H9 (cell line): ENCODE measurements at regions not wholly inside any gene's neighbourhood (a gene's known extent, or its start where the extent isn't known, plus 50 kb on each side); places are given as distances from the start of the nearest gene placed in this dataset.

Source experiments
- DNase-seq: peaks from one replicate; pipeline ENCODE4 v3.0.0-alpha.2; 2017
- H2AFZ ChIP-seq: one replicate; pipeline ENCODE4 v1.6.1; 2013; ENCODE audit warnings: mild to moderate bottlenecking, low read length, control low read depth, moderate library complexity
- H2AK5ac ChIP-seq: 2 replicates; pipeline ENCODE4 v1.6.1; 2013; ENCODE audit warnings: low read length, control low read depth, mixed read lengths; ENCODE audit not compliant: insufficient read length
- H2BK120ac ChIP-seq: one replicate; pipeline ENCODE4 v1.6.1; 2013; ENCODE audit warnings: low read depth, mild to moderate bottlenecking, low read length, control low read depth, inconsistent platforms; ENCODE audit not compliant: poor library complexity, severe bottlenecking
- H2BK12ac ChIP-seq: 2 replicates; pipeline ENCODE4 v1.6.1; 2013; ENCODE audit warnings: low read length, control low read depth, mixed read lengths, low read depth; ENCODE audit not compliant: insufficient read length
- H2BK15ac ChIP-seq: 2 replicates; pipeline ENCODE4 v1.6.1; 2013; ENCODE audit warnings: low read depth, low read length, control low read depth
- H2BK20ac ChIP-seq: one replicate; pipeline ENCODE4 v1.6.1; 2013; ENCODE audit warnings: low read depth, mild to moderate bottlenecking, low read length, control low read depth, inconsistent platforms; ENCODE audit not compliant: poor library complexity, severe bottlenecking
- H2BK5ac ChIP-seq: 2 replicates; pipeline ENCODE4 v1.6.1; 2013; ENCODE audit warnings: low read length, control low read depth, mixed read lengths; ENCODE audit not compliant: insufficient read length
- H3K14ac ChIP-seq: 2 replicates; pipeline ENCODE4 v1.6.1; 2013; ENCODE audit warnings: low read length, control low read depth; ENCODE audit not compliant: insufficient read depth
- H3K18ac ChIP-seq: 2 replicates; pipeline ENCODE4 v1.6.1; 2013; ENCODE audit warnings: low read depth, mild to moderate bottlenecking, mixed read lengths, low read length, control low read depth; ENCODE audit not compliant: insufficient read length
- H3K23ac ChIP-seq: 2 replicates; pipeline ENCODE4 v1.6.1; 2013; ENCODE audit warnings: low read length, control low read depth, mixed read lengths, low read depth; ENCODE audit not compliant: insufficient read length
- H3K23me2 ChIP-seq: 2 replicates; pipeline ENCODE4 v1.6.1; 2013; ENCODE audit warnings: low read depth, mild to moderate bottlenecking, mixed read lengths, low read length, control low read depth; ENCODE audit not compliant: insufficient read length, poor library complexity, severe bottlenecking
- H3K27ac ChIP-seq: 2 replicates; pipeline ENCODE4 v1.5.1; 2013; ENCODE audit warnings: low read length, control low read depth, mixed read lengths, low read depth; ENCODE audit not compliant: insufficient read length
- H3K27me3 ChIP-seq: 2 replicates; pipeline ENCODE4 v1.6.1; 2013; ENCODE audit warnings: low read length, control low read depth, inconsistent platforms; ENCODE audit not compliant: insufficient read depth
- H3K4ac ChIP-seq: 2 replicates; pipeline ENCODE4 v1.6.1; 2013; ENCODE audit warnings: low read depth, mild to moderate bottlenecking, control low read depth, inconsistent platforms, low read length, moderate library complexity
- H3K4me1 ChIP-seq: 2 replicates; pipeline ENCODE4 v1.6.1; 2013; ENCODE audit warnings: low read length, control low read depth, inconsistent platforms; ENCODE audit not compliant: insufficient read depth
- H3K4me2 ChIP-seq: 2 replicates; pipeline ENCODE4 v1.6.1; 2013; ENCODE audit warnings: low read length, control low read depth, mixed read lengths; ENCODE audit not compliant: insufficient read length, insufficient read depth
- H3K56ac ChIP-seq: 2 replicates; pipeline ENCODE4 v1.6.1; 2013; ENCODE audit warnings: low read depth, mild to moderate bottlenecking, mixed read lengths, low read length, control low read depth; ENCODE audit not compliant: insufficient read length
- H3K79me1 ChIP-seq: 2 replicates; pipeline ENCODE4 v1.6.1; 2013; ENCODE audit warnings: low read depth, mild to moderate bottlenecking, moderate library complexity, low read length, control low read depth, inconsistent platforms; ENCODE audit not compliant: insufficient read depth, poor library complexity, severe bottlenecking
- H3K79me2 ChIP-seq: 2 replicates; pipeline ENCODE4 v1.6.1; 2013; ENCODE audit warnings: low read length, control low read depth, inconsistent platforms; ENCODE audit not compliant: insufficient read depth
- H3K9ac ChIP-seq: 2 replicates; pipeline ENCODE4 v1.6.1; 2013; ENCODE audit warnings: low read length, control low read depth, mixed read lengths; ENCODE audit not compliant: insufficient read length; ENCODE audit errors: extremely low read depth
- H3K9me3 ChIP-seq: one replicate; pipeline ENCODE4 v1.6.1; 2013; ENCODE audit warnings: low read depth, low read length, inconsistent platforms; ENCODE audit not compliant: control insufficient read depth
- H3T11ph ChIP-seq: one replicate; pipeline ENCODE4 v1.6.1; 2013; ENCODE audit warnings: mild to moderate bottlenecking, low read length, control low read depth, inconsistent platforms
- H4K20me1 ChIP-seq: one replicate; pipeline ENCODE4 v1.6.1; 2013; ENCODE audit not compliant: control insufficient read depth, insufficient read length, insufficient read depth
- H4K5ac ChIP-seq: 2 replicates; pipeline ENCODE4 v1.6.1; 2013; ENCODE audit warnings: low read depth, mild to moderate bottlenecking, mixed read lengths, low read length, control low read depth; ENCODE audit not compliant: insufficient read length
- H4K8ac ChIP-seq: replicated peaks from 2 replicates; pipeline ENCODE4 v1.6.1; 2013; ENCODE audit warnings: low read length, control low read depth, mixed read lengths, low read depth; ENCODE audit not compliant: insufficient read length
- H4K91ac ChIP-seq: 2 replicates; pipeline ENCODE4 v1.6.1; 2013; ENCODE audit warnings: low read depth, mild to moderate bottlenecking, moderate library complexity, mixed read lengths, low read length, control low read depth; ENCODE audit not compliant: insufficient read length
- H3K27ac Mint-ChIP-seq, 3 experiments: 2 replicates in 2 of 3; 3 replicates in 1 of 3; pipeline ENCODE4 v1.8.0; 2020 to 2021; ENCODE audit warnings: mixed read lengths in 3 of 3, mild to moderate bottlenecking in 1 of 3, moderate library complexity in 1 of 3
- H3K27me3 Mint-ChIP-seq: 2 replicates; pipeline ENCODE4 v1.8.0; 2021; ENCODE audit warnings: low read depth, mild to moderate bottlenecking, moderate library complexity, mixed read lengths
- H3K36me3 Mint-ChIP-seq, 3 experiments: 2 replicates in 2 of 3; 3 replicates in 1 of 3; pipeline ENCODE4 v1.8.0; 2020 to 2021; ENCODE audit warnings: low read depth in 3 of 3, mixed read lengths in 3 of 3; ENCODE audit not compliant: insufficient read depth in 1 of 3
- H3K4me1 Mint-ChIP-seq, 2 experiments: 2 replicates each; pipeline ENCODE4 v1.8.0; 2020; ENCODE audit warnings: mixed read lengths in 2 of 2
- H3K4me3 Mint-ChIP-seq, 2 experiments: 2 replicates in 1 of 2; 3 replicates in 1 of 2; pipeline ENCODE4 v1.8.0; 2020 to 2021; ENCODE audit warnings: mild to moderate bottlenecking in 2 of 2, mixed read lengths in 2 of 2, moderate library complexity in 1 of 2
- H3K9me3 Mint-ChIP-seq, 2 experiments: 2 replicates in 1 of 2; 3 replicates in 1 of 2; pipeline ENCODE4 v1.8.0; 2020; ENCODE audit warnings: mild to moderate bottlenecking in 2 of 2, mixed read lengths in 2 of 2, moderate library complexity in 1 of 2
- WGBS: extraction: QIAGEN DNeasy Blood & Tissue Kit; methylation state at CpG from one replicate; pipeline ENCODE4 v1.1.7; 2013; ENCODE audit warnings: missing lambda C conversion rate, low lambda C conversion rate, mixed read lengths; ENCODE audit not compliant: insufficient read length; ENCODE audit errors: extremely low coverage; 5-methylcytosine and 5-hydroxymethylcytosine counted together
- TF ChIP-seq, protein P1 (sequence below): fragments of 200-600 bp; sonication (generic); conservative IDR thresholded peaks from 3 replicates; pipeline ENCODE4 v1.8.0; 2021; ENCODE audit warnings: antibody characterized with exemption, mild to moderate bottlenecking

DNA sequence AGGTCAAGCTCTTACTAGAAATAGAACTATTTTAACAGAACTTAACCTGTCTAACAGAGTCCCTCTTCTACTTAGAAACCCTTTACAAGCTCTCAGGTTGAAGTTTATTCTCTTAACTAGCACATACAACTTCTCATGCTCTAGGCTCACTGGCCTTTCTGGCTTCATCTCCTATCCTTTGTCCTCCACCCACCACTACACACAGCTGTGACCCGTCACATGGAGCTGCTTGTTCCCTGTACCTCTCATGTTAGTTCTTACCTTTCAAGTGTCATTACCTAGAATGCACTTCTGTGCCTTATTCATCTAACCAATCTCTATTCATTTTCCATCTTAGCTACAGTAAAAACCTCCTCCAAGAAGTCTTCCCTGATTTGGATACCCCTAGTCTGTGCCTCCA, 89.4 kb upstream of the APC start:
- Histone ChIP-seq H2BK120ac (no peak overlapping the region), H3K56ac (no peak overlapping the region), H3K23ac (no peak overlapping the region), H2BK15ac (no peak overlapping the region), H3K4me2 (no peak overlapping the region), H3K14ac (no peak overlapping the region), H2BK20ac (no peak overlapping the region), H2BK5ac (no peak overlapping the region), H4K5ac (no peak overlapping the region), H2AFZ (no peak overlapping the region), H3K18ac (no peak overlapping the region), H3K23me2 (no peaks in the 10 kb centered on the region), H4K8ac (no peak overlapping the region), H4K20me1 (no peaks in the 10 kb centered on the region), H3K27ac (no peak overlapping the region), H3K9ac (no peak overlapping the region), H3K9me3 (no peaks in the 10 kb centered on the region), H3K4ac (no peak overlapping the region), H3K27me3 (no peaks in the 10 kb centered on the region), H3K4me1 (no peaks in the 10 kb centered on the region), H3K79me2 (no peaks in the 10 kb centered on the region), H4K91ac (no peak overlapping the region), H2BK12ac (no peak overlapping the region), H3T11ph (no peak overlapping the region), H2AK5ac (no peak overlapping the region), H3K79me1 (no peaks in the 10 kb centered on the region)
- Mint-ChIP-seq H3K9me3 (no peaks in the 10 kb centered on the region), H3K4me3 (no peak overlapping the region), H3K36me3 (no peaks in the 10 kb centered on the region), H3K4me1 (peaks cover 6% of the 10 kb centered on the region in 2 experiments), H3K27me3 (no peaks in the 10 kb centered on the region), H3K27ac (no peak overlapping the region)
- TF ChIP-seq, protein P1, sequence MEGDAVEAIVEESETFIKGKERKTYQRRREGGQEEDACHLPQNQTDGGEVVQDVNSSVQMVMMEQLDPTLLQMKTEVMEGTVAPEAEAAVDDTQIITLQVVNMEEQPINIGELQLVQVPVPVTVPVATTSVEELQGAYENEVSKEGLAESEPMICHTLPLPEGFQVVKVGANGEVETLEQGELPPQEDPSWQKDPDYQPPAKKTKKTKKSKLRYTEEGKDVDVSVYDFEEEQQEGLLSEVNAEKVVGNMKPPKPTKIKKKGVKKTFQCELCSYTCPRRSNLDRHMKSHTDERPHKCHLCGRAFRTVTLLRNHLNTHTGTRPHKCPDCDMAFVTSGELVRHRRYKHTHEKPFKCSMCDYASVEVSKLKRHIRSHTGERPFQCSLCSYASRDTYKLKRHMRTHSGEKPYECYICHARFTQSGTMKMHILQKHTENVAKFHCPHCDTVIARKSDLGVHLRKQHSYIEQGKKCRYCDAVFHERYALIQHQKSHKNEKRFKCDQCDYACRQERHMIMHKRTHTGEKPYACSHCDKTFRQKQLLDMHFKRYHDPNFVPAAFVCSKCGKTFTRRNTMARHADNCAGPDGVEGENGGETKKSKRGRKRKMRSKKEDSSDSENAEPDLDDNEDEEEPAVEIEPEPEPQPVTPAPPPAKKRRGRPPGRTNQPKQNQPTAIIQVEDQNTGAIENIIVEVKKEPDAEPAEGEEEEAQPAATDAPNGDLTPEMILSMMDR: no peak
- no CpG with 5 or more reads among the region's 1 CpG for WGBS
- no peak for DNase-seq
